Endometrium (tissue), 2 donors: ENCODE measurements at regions not wholly inside any gene's neighbourhood (a gene's known extent, or its start where the extent isn't known, plus 50 kb on each side); places are given as distances from the start of the nearest gene placed in this dataset.

Experiments used
- FAIRE-seq: peaks from 2 replicates; lab custom pipeline; 2012; peaks lifted over from hg19 to GRCh38; lab: Jason Lieb, UNC
- donor health status: control.
- donor health status: control.

- no peak for FAIRE-seq
These were observed 228.0 kb downstream of the ETAA1 start for GRCh38 chr2:67625178-67625577.

- no peak for FAIRE-seq
These were observed 228.8 kb downstream of the ETAA1 start for GRCh38 chr2:67625690-67626475.

- no peak for FAIRE-seq
These were observed 229.5 kb downstream of the ETAA1 start for GRCh38 chr2:67626656-67627055.

- FAIRE-seq, result no peak
These were observed 230.5 kb downstream of the ETAA1 start for GRCh38 chr2:67627456-67628207.

- no peak for FAIRE-seq
These were observed 231.8 kb downstream of the ETAA1 start for GRCh38 chr2:67628892-67629291.

- FAIRE-seq, result no peak
These were observed 234.3 kb downstream of the ETAA1 start for GRCh38 chr2:67631483-67631882.

- peak; percentile 66 for FAIRE-seq
These were observed 236.2 kb downstream of the ETAA1 start for GRCh38 chr2:67633212-67633856.

- no peak for FAIRE-seq
These were observed 241.0 kb downstream of the ETAA1 start for GRCh38 chr2:67638146-67638545.

- peak; percentile 100 for FAIRE-seq
These were observed 244.3 kb downstream of the ETAA1 start for GRCh38 chr2:67641312-67642045.

GRCh38 chr2:67642046-67642382 lies 244.9 kb downstream of the ETAA1 start:
- no peak for FAIRE-seq

GRCh38 chr2:67642961-67643360 lies 245.8 kb downstream of the ETAA1 start:
- no peak for FAIRE-seq

- no peak for FAIRE-seq
These were observed 248.4 kb downstream of the ETAA1 start for GRCh38 chr2:67645280-67646138.

GRCh38 chr2:67646714-67647333 lies 249.7 kb downstream of the ETAA1 start:
- no peak for FAIRE-seq

GRCh38 chr2:67649331-67650261 lies 252.5 kb downstream of the ETAA1 start:
- peak; percentile 98 for FAIRE-seq

- peak; percentile 93 for FAIRE-seq
These were observed 253.4 kb downstream of the ETAA1 start for GRCh38 chr2:67650291-67651133.

- peak; percentile 8 for FAIRE-seq
These were observed 254.4 kb downstream of the ETAA1 start for GRCh38 chr2:67651565-67651964.

GRCh38 chr2:67652679-67653078 lies 255.5 kb downstream of the ETAA1 start:
- FAIRE-seq, result no peak

- no peak for FAIRE-seq
These were observed 259.7 kb downstream of the ETAA1 start for GRCh38 chr2:67656875-67657274.

GRCh38 chr2:67658820-67659219 lies 261.7 kb downstream of the ETAA1 start:
- no peak for FAIRE-seq
